A549 (cell line): ENCODE measurements at regions not wholly inside any gene's neighbourhood (a gene's known extent, or its start where the extent isn't known, plus 50 kb on each side); places are given as distances from the start of the nearest gene placed in this dataset.
A peak's percentile ranks its signal among the peaks of the same experiment; 100 is the strongest.

ENCODE experiments used
- ATAC-seq, 2 experiments: fragments of 200-7000 bp in 1 of 2; fragments of >200 bp in 1 of 2; cut with Nextera tagmentation in 1 of 2; cut with Tn5 transposase in 1 of 2; 3 replicates each; pipeline versions ENCODE4 v1.8.0 to v1.9.1; 2018 to 2020; ENCODE audit warnings: mild to moderate bottlenecking in 1 of 2, moderate library complexity in 1 of 2
- CTCF ChIA-PET: fragments of 300-600 bp; sonication (Branson Sonifier 250); formaldehyde crosslinking; extraction: SDS; loops from one replicate; lab custom pipeline; 2021; ENCODE audit warnings: antibody characterized with exemption, inconsistent platforms; lab: Yijun Ruan, JAX
- POLR2A ChIA-PET: fragments of 350-600 bp; formaldehyde crosslinking; extraction: SDS; loops from one replicate; lab custom pipeline; 2021; ENCODE audit warnings: antibody characterized with exemption, inconsistent platforms; lab: Yijun Ruan, JAX
- DNase-seq, 2 experiments: peaks; one replicate each; pipeline versions ENCODE4 v3.0.0 to v3.0.0-alpha.2; 2011 to 2016; ENCODE audit warnings: low read depth in 1 of 2, low spot score in 1 of 2
- FAIRE-seq: peaks from 2 replicates; lab custom pipeline; 2011; peaks lifted over from hg19 to GRCh38; lab: Jason Lieb, UNC
- H3K27ac ChIP-seq, 2 experiments: fragments of >200 bp; sonication (Bioruptor Twin); formaldehyde crosslinking; 3 replicates each; pipeline ENCODE4 v1.5.1; 2016 to 2017
- H3K4me1 ChIP-seq: fragments of >200 bp; sonication (Bioruptor Twin); formaldehyde crosslinking; 3 replicates; pipeline ENCODE4 v1.6.1; 2016
- H3K4me2 ChIP-seq: fragments of >200 bp; sonication (Bioruptor Twin); formaldehyde crosslinking; 3 replicates; pipeline ENCODE4 v1.6.1; 2016
- H3K4me3 ChIP-seq: fragments of >200 bp; sonication (Bioruptor Twin); formaldehyde crosslinking; 3 replicates; pipeline ENCODE4 v1.5.1; 2016
- H3K9me3 ChIP-seq: fragments of >200 bp; sonication (Bioruptor Twin); formaldehyde crosslinking; 3 replicates; pipeline ENCODE4 v1.6.1; 2016
- BHLHE40 ChIP-seq: IDR thresholded peaks from 2 replicates; pipeline ENCODE4 v1.6.1; 2012; ENCODE audit warnings: low read depth, low read length, inconsistent platforms
- CBX2 ChIP-seq: fragments of 200-600 bp; sonication (generic); IDR thresholded peaks from 2 replicates; pipeline ENCODE4 v1.6.1; 2016; ENCODE audit warnings: low read depth, mild to moderate bottlenecking, borderline replicate concordance
- CBX8 ChIP-seq: fragments of 200-600 bp; sonication (generic); IDR thresholded peaks from 2 replicates; pipeline ENCODE4 v1.6.1; 2016
- CHD4 ChIP-seq: fragments of 200-600 bp; sonication (generic); IDR thresholded peaks from 2 replicates; pipeline ENCODE4 v1.6.1; 2016; ENCODE audit warnings: antibody characterized with exemption, mild to moderate bottlenecking, borderline replicate concordance
- HEYL ChIP-seq: fragments of 250-450 bp; sonication (Bioruptor Pico); IDR thresholded peaks from 2 replicates; pipeline ENCODE4 v1.8.0; 2021; ENCODE audit warnings: mild to moderate bottlenecking, moderate library complexity
- HMGXB4 ChIP-seq: fragments of 250-450 bp; sonication (Bioruptor Pico); IDR thresholded peaks from 2 replicates; pipeline ENCODE4 v1.5.0; 2021; ENCODE audit warnings: mild to moderate bottlenecking, moderate library complexity, borderline replicate concordance
- JUNB ChIP-seq: fragments of >200 bp; sonication (Bioruptor Twin); formaldehyde crosslinking; IDR thresholded peaks from 2 replicates; pipeline ENCODE4 v1.6.1; 2016
- MAFK ChIP-seq: fragments of 450-650 bp; IDR thresholded peaks from 2 replicates; pipeline ENCODE4 v1.6.1; 2014; ENCODE audit not compliant: partially characterized antibody
- MYC ChIP-seq: IDR thresholded peaks from 2 replicates; pipeline ENCODE4 v1.6.1; 2012; ENCODE audit warnings: mild to moderate bottlenecking, inconsistent platforms, low read length, improper control_type of control experiment, borderline replicate concordance
- NFE2L2 ChIP-seq: fragments of 150-350 bp; conservative IDR thresholded peaks from 2 replicates; pipeline ENCODE4 v1.6.1; 2014; ENCODE audit warnings: low read length
- NPAS2 ChIP-seq: fragments of 250-450 bp; sonication (Bioruptor Pico); IDR thresholded peaks from 2 replicates; pipeline ENCODE4 v1.8.0; 2022; ENCODE audit warnings: mild to moderate bottlenecking, moderate library complexity, borderline replicate concordance
- POLR2A ChIP-seq: IDR thresholded peaks from 2 replicates; pipeline ENCODE4 v1.6.1; 2012; ENCODE audit warnings: mild to moderate bottlenecking, low read length
- POLR2AphosphoS2 ChIP-seq: conservative IDR thresholded peaks from 2 replicates; pipeline ENCODE4 v1.6.1; 2012; ENCODE audit warnings: low read length, improper control_type of control experiment, inconsistent platforms
- RCOR1 ChIP-seq: fragments of 150-350 bp; IDR thresholded peaks from 2 replicates; pipeline ENCODE4 v1.6.1; 2014; ENCODE audit warnings: antibody characterized with exemption, low read length, low read depth
- RNF2 ChIP-seq: fragments of 200-600 bp; sonication (generic); IDR thresholded peaks from 2 replicates; pipeline ENCODE4 v1.6.1; 2016; ENCODE audit warnings: low read depth, mild to moderate bottlenecking, antibody characterized with exemption, moderate library complexity, borderline replicate concordance
- ZC3H11A ChIP-seq: fragments of 450-650 bp; IDR thresholded peaks from 2 replicates; pipeline ENCODE4 v1.6.1; 2014; ENCODE audit warnings: antibody characterized with exemption, mild to moderate bottlenecking
- ZFP36 ChIP-seq: fragments of 450-650 bp; IDR thresholded peaks from 2 replicates; pipeline ENCODE4 v1.6.1; 2014; ENCODE audit warnings: borderline replicate concordance; ENCODE audit not compliant: partially characterized antibody
- WGBS: methylation state at CpG from one replicate; pipeline ENCODE4 v1.1.6; 2017; ENCODE audit errors: missing lambda C conversion rate; 5-methylcytosine and 5-hydroxymethylcytosine counted together
- TF ChIP-seq, protein P1 (sequence below): fragments of 200-600 bp; sonication (generic); IDR thresholded peaks from 2 replicates; pipeline ENCODE4 v1.6.1; 2016; ENCODE audit warnings: antibody characterized with exemption, mild to moderate bottlenecking, moderate library complexity

GRCh38 chr1:234920843-234921140 lies 207.8 kb downstream of the TOMM20 start:
- no peak overlapping the region for H3K4me2 ChIP-seq
- H3K9me3 ChIP-seq: no peaks in the 10 kb centered on the region
- no peak for ATAC-seq
- no peak for FAIRE-seq
- POLR2A ChIA-PET: no interaction called here
- CTCF ChIA-PET: no interaction called here
- TF ChIP-seq RCOR1: no peak
- no peak overlapping the region for H3K4me3 ChIP-seq
- peaks cover 11% of the 10 kb centered on the region for H3K4me1 ChIP-seq
- WGBS: 71% methylated on average over 4 of the region's 4 CpGs
- H3K27ac ChIP-seq: peak overlapping the region in 1 of 2 experiments; percentile 37; a peak in 4 of 6 replicates
- no peak for DNase-seq

DNA sequence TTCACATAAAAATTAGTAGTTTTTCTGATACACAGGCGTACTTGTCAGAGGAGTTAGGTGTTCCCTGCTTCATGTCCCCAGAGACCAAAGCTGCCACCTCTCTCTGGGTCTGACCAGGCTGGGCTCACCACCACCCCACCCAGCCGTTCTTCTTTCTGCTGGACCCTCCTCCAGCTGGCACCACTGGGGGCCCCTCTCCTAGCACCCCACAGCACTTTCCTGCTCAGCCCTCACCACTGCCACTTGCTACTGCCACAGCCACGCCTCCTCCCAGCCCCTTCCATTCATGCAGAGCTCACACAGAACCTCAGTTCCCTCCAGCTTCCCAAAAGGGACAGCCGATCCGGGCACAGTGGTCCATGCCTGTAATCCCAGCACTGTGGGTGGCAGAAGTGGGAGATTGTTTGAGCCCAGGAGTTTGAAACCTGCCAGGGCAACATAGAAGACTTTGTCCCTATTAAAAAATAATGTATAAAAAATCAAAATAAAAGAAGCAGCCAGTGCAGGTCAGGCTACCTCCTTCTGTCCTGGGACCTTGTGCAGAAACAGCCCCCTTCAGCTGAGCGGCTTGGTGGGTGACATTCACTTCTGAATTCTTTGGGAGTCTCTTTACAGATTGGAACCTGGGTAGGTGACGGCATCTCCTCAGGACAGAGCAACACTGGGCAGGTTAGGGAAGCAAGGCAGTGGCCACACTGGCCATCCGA lies 208.3 kb downstream of the TOMM20 start:
- DNase-seq: no peak
- no peak overlapping the region for H3K4me3 ChIP-seq
- 83% methylated on average over 8 of the region's 8 CpGs for WGBS
- peaks cover 6% of the 10 kb centered on the region for H3K4me1 ChIP-seq
- H3K27ac ChIP-seq: peak overlapping the region in 1 of 2 experiments; percentile 37; a peak in 4 of 6 replicates
- no peak overlapping the region for H3K4me2 ChIP-seq
- TF ChIP-seq HEYL: no peak
- TF ChIP-seq, protein P1, sequence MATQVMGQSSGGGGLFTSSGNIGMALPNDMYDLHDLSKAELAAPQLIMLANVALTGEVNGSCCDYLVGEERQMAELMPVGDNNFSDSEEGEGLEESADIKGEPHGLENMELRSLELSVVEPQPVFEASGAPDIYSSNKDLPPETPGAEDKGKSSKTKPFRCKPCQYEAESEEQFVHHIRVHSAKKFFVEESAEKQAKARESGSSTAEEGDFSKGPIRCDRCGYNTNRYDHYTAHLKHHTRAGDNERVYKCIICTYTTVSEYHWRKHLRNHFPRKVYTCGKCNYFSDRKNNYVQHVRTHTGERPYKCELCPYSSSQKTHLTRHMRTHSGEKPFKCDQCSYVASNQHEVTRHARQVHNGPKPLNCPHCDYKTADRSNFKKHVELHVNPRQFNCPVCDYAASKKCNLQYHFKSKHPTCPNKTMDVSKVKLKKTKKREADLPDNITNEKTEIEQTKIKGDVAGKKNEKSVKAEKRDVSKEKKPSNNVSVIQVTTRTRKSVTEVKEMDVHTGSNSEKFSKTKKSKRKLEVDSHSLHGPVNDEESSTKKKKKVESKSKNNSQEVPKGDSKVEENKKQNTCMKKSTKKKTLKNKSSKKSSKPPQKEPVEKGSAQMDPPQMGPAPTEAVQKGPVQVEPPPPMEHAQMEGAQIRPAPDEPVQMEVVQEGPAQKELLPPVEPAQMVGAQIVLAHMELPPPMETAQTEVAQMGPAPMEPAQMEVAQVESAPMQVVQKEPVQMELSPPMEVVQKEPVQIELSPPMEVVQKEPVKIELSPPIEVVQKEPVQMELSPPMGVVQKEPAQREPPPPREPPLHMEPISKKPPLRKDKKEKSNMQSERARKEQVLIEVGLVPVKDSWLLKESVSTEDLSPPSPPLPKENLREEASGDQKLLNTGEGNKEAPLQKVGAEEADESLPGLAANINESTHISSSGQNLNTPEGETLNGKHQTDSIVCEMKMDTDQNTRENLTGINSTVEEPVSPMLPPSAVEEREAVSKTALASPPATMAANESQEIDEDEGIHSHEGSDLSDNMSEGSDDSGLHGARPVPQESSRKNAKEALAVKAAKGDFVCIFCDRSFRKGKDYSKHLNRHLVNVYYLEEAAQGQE: no peak
- no peak for TF ChIP-seq HMGXB4
- TF ChIP-seq RNF2: no peak
- TF ChIP-seq NPAS2: no peak
- no peak for TF ChIP-seq CBX8
- no peak for TF ChIP-seq ZFP36
- TF ChIP-seq CBX2: no peak
- TF ChIP-seq NFE2L2: no peak
- TF ChIP-seq JUNB: no peak
- ChIA-PET CTCF (interaction anchor here (1.7 kb wide), 1 partner anchor 163 kb away, joined by 6 read pairs; no protein-coding TSS in a partner anchor), POLR2A (no interaction called here)
- ATAC-seq: no peak
- no peak for FAIRE-seq
- no peaks in the 10 kb centered on the region for H3K9me3 ChIP-seq

GRCh38 chr1:234918961-234919761 lies 209.5 kb downstream of the TOMM20 start:
- CTCF ChIA-PET: interaction anchor here (1.7 kb wide), 1 partner anchor 164 kb away, joined by 6 read pairs; no protein-coding TSS in a partner anchor
- H3K4me2 ChIP-seq: no peak overlapping the region
- DNase-seq (no peak), ATAC-seq (no peak)
- 0 out of 3 replicates have a peak, but pooled peaks cover 3% of the 10 kb centered on the region for H3K4me1 ChIP-seq
- TF ChIP-seq POLR2AphosphoS2: no peak
- no peak for TF ChIP-seq MAFK
- TF ChIP-seq BHLHE40: no peak
- TF ChIP-seq ZC3H11A: no peak
- no peak for TF ChIP-seq POLR2A
- no peak for TF ChIP-seq MYC
- no peak for TF ChIP-seq CHD4
- TF ChIP-seq, all 56 proteins: peak for 0
- FAIRE-seq: no peak
- Histone ChIP-seq H3K9me3 (no peaks in the 10 kb centered on the region), H3K27ac (peak overlapping the region; percentile 43 to 75; a peak in 4 of 6 replicates), H3K4me3 (no peak overlapping the region)
- 90% methylated on average over 13 of the region's 15 CpGs for WGBS
- POLR2A ChIA-PET: no interaction called here
